ENCODE measurements at regions not wholly inside any gene's neighbourhood (a gene's known extent, or its start where the extent isn't known, plus 50 kb on each side); places are given as distances from the start of the nearest gene placed in this dataset.

DNA sequence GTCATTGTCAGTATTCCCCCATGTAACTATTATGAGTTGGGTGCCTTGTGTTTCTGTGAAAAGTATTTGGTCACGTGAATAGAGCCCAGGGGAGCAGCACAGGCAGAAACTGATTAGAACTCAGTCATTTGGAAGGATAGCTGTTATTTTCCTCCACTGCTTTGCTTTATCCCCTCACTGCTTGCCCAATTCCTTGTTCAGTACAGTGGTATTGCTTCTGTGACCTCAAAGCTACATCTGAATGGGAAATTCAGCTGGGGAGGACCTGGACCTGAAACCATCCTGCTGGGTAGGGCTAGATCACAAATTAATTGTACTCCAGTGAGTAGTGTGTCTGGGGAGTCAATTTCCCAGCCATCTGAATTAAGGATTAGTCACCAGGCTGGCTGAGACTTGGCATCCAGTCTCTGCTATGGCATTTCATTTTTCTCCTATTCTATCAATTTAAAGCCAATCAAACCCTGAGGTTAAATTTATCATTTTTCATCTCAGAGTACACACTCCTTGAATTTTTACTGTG, 1231.6 kb upstream of the GYPC start:
- no peak for TF ChIP-seq FOXP1 (CRISPR knock-in tag; IDR thresholded peaks at IDR 0.05; ENCODE audit: borderline replicate concordance)
- TF ChIP-seq, protein P1, sequence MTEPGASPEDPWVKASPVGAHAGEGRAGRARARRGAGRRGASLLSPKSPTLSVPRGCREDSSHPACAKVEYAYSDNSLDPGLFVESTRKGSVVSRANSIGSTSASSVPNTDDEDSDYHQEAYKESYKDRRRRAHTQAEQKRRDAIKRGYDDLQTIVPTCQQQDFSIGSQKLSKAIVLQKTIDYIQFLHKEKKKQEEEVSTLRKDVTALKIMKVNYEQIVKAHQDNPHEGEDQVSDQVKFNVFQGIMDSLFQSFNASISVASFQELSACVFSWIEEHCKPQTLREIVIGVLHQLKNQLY (CRISPR knock-in tag; IDR thresholded peaks at IDR 0.05), result no peak
- TF ChIP-seq, protein P2, sequence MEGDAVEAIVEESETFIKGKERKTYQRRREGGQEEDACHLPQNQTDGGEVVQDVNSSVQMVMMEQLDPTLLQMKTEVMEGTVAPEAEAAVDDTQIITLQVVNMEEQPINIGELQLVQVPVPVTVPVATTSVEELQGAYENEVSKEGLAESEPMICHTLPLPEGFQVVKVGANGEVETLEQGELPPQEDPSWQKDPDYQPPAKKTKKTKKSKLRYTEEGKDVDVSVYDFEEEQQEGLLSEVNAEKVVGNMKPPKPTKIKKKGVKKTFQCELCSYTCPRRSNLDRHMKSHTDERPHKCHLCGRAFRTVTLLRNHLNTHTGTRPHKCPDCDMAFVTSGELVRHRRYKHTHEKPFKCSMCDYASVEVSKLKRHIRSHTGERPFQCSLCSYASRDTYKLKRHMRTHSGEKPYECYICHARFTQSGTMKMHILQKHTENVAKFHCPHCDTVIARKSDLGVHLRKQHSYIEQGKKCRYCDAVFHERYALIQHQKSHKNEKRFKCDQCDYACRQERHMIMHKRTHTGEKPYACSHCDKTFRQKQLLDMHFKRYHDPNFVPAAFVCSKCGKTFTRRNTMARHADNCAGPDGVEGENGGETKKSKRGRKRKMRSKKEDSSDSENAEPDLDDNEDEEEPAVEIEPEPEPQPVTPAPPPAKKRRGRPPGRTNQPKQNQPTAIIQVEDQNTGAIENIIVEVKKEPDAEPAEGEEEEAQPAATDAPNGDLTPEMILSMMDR (IDR thresholded peaks at IDR 0.05), result no peak
- no peak for TF ChIP-seq EMX1 (CRISPR knock-in tag; IDR thresholded peaks at IDR 0.05)
- TF ChIP-seq ZNF317 (CRISPR knock-in tag; IDR thresholded peaks at IDR 0.05; ENCODE audit: borderline replicate concordance, low read depth), result no peak
- TF ChIP-seq, protein P3, sequence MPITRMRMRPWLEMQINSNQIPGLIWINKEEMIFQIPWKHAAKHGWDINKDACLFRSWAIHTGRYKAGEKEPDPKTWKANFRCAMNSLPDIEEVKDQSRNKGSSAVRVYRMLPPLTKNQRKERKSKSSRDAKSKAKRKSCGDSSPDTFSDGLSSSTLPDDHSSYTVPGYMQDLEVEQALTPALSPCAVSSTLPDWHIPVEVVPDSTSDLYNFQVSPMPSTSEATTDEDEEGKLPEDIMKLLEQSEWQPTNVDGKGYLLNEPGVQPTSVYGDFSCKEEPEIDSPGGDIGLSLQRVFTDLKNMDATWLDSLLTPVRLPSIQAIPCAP (CRISPR knock-in tag; IDR thresholded peaks at IDR 0.05), result no peak
- TF ChIP-seq, protein P4, sequence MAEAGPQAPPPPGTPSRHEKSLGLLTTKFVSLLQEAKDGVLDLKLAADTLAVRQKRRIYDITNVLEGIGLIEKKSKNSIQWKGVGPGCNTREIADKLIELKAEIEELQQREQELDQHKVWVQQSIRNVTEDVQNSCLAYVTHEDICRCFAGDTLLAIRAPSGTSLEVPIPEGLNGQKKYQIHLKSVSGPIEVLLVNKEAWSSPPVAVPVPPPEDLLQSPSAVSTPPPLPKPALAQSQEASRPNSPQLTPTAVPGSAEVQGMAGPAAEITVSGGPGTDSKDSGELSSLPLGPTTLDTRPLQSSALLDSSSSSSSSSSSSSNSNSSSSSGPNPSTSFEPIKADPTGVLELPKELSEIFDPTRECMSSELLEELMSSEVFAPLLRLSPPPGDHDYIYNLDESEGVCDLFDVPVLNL (CRISPR knock-in tag; IDR thresholded peaks at IDR 0.05; ENCODE audit: borderline replicate concordance, low read depth), result no peak
- TF ChIP-seq, protein P5, sequence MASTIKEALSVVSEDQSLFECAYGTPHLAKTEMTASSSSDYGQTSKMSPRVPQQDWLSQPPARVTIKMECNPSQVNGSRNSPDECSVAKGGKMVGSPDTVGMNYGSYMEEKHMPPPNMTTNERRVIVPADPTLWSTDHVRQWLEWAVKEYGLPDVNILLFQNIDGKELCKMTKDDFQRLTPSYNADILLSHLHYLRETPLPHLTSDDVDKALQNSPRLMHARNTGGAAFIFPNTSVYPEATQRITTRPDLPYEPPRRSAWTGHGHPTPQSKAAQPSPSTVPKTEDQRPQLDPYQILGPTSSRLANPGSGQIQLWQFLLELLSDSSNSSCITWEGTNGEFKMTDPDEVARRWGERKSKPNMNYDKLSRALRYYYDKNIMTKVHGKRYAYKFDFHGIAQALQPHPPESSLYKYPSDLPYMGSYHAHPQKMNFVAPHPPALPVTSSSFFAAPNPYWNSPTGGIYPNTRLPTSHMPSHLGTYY (CRISPR knock-in tag; IDR thresholded peaks at IDR 0.05), result no peak
- TF ChIP-seq ZNF396 (CRISPR knock-in tag; IDR thresholded peaks at IDR 0.05; ENCODE audit: borderline replicate concordance), result no peak
- TF ChIP-seq, protein P6, sequence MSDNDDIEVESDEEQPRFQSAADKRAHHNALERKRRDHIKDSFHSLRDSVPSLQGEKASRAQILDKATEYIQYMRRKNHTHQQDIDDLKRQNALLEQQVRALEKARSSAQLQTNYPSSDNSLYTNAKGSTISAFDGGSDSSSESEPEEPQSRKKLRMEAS (CRISPR knock-in tag; IDR thresholded peaks at IDR 0.05), result no peak
- no peak for TF ChIP-seq ZNF121 (CRISPR knock-in tag; IDR thresholded peaks at IDR 0.05)
- no peak for TF ChIP-seq CREB1 (CRISPR knock-in tag; IDR thresholded peaks at IDR 0.05)

All from WTC11 (cell line).